GM18951 (cell line): ENCODE measurements at regions not wholly inside any gene's neighbourhood (a gene's known extent, or its start where the extent isn't known, plus 50 kb on each side); places are given as distances from the start of the nearest gene placed in this dataset.

Experiments
- POLR2A ChIP-seq: IDR thresholded peaks from 4 replicates; pipeline ENCODE4 v1.6.1; 2011; ENCODE audit warnings: mild to moderate bottlenecking; ENCODE audit not compliant: insufficient read length, insufficient read depth; ENCODE audit errors: extremely low read depth
- in situ Hi-C: fragments of 300-500 bp; cut with MboI; formaldehyde crosslinking; loops from one replicate; pipeline ENCODE4 v1.12.0; 2022; ENCODE audit warnings: low sequenced_read_pairs, mixed read lengths, inconsistent platforms; ENCODE audit not compliant: unreplicated experiment

- in situ Hi-C loops = no loop called here
- TF ChIP-seq POLR2A = no peak
Observed at GRCh38 chr4:130288576-130288975, 1192.6 kb downstream of the C4orf33 start.

- TF ChIP-seq POLR2A = no peak
- in situ Hi-C loops = no loop called here
Observed at GRCh38 chr4:130293692-130294091, 1197.7 kb downstream of the C4orf33 start.

GRCh38 chr4:130296448-130296847, 1200.5 kb downstream of the C4orf33 start:
- in situ Hi-C loops = no loop called here
- TF ChIP-seq POLR2A = no peak

- no peak for TF ChIP-seq POLR2A
- in situ Hi-C loops = no loop called here
Observed at GRCh38 chr4:130306566-130306965, 1210.6 kb downstream of the C4orf33 start.

- in situ Hi-C loops = no loop called here
- TF ChIP-seq POLR2A = no peak
Observed at GRCh38 chr4:130309221-130309620, 1213.3 kb downstream of the C4orf33 start.

- no peak for TF ChIP-seq POLR2A
- in situ Hi-C loops = no loop called here
Observed at GRCh38 chr4:130322439-130322838, 1226.5 kb downstream of the C4orf33 start.

- TF ChIP-seq POLR2A = no peak
- in situ Hi-C loops = no loop called here
Observed at GRCh38 chr4:130329036-130329435, 1233.1 kb downstream of the C4orf33 start.

GRCh38 chr4:130333241-130333759, 1237.3 kb downstream of the C4orf33 start:
- in situ Hi-C loops = no loop called here
- TF ChIP-seq POLR2A = no peak

- TF ChIP-seq POLR2A = no peak
- in situ Hi-C loops = no loop called here
Observed at GRCh38 chr4:130335417-130336194, 1239.7 kb downstream of the C4orf33 start.

GRCh38 chr4:130336585-130337217, 1240.7 kb downstream of the C4orf33 start:
- in situ Hi-C loops = no loop called here
- no peak for TF ChIP-seq POLR2A

- in situ Hi-C loops = no loop called here
Observed at GRCh38 chr4:130338851-130339250, 1242.9 kb downstream of the C4orf33 start.

GRCh38 chr4:130349745-130350144, 1253.8 kb downstream of the C4orf33 start:
- TF ChIP-seq POLR2A = no peak
- in situ Hi-C loops = no loop called here

More at GRCh38 chr4:130338851-130339250, 1242.9 kb downstream of the C4orf33 start:
- TF ChIP-seq POLR2A = no peak

GRCh38 chr4:130356873-130357272, 1260.9 kb downstream of the C4orf33 start:
- no peak for TF ChIP-seq POLR2A
- in situ Hi-C loops = no loop called here

GRCh38 chr4:130359542-130359941, 1263.6 kb downstream of the C4orf33 start:
- in situ Hi-C loops = no loop called here
- no peak for TF ChIP-seq POLR2A
